ENCODE measurements at regions not wholly inside any gene's neighbourhood (a gene's known extent, or its start where the extent isn't known, plus 50 kb on each side); places are given as distances from the start of the nearest gene placed in this dataset.
"Not testable (repeated sequence)": the region's sequence is repeated elsewhere in the genome, so short reads cannot be mapped to it uniquely, and the experiment has no call there.

DNA sequence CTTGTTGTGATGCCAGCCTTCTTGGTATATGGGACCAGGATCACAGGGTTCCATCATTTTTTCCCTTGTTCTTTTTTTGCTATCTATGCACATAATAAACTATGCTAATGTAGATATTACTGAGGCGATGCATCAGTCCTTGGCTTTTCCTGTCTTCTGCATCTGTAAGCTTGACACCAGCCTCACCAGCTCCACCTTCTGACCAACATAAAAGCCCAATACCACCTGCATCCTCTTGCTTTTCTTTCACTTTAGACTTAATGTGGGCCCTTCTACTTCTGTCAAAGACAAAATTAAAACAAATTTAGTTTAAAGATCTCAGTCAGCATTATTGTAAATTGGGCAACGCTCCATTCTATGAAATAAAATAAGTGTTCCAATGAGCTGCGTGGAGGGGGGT, 1718.8 kb upstream of the PCDH10 start:
- Mint-ChIP-seq H3K9me3 (peaks cover 15% of the 10 kb centered on the region), H3K27ac (no peak overlapping the region), H3K27me3 (ENCODE audit: insufficient read depth) (no peaks in the 10 kb centered on the region), H3K36me3 (ENCODE audit: low read depth) (no peaks in the 10 kb centered on the region), H3K4me1 (ENCODE audit: low read depth) (no peaks in the 10 kb centered on the region), H3K4me3 (no peak overlapping the region)
- DNase-seq (ENCODE audit: low spot score) = no peak
- intact Hi-C loops (cut with micrococcal nuclease) = no loop called here

DNA sequence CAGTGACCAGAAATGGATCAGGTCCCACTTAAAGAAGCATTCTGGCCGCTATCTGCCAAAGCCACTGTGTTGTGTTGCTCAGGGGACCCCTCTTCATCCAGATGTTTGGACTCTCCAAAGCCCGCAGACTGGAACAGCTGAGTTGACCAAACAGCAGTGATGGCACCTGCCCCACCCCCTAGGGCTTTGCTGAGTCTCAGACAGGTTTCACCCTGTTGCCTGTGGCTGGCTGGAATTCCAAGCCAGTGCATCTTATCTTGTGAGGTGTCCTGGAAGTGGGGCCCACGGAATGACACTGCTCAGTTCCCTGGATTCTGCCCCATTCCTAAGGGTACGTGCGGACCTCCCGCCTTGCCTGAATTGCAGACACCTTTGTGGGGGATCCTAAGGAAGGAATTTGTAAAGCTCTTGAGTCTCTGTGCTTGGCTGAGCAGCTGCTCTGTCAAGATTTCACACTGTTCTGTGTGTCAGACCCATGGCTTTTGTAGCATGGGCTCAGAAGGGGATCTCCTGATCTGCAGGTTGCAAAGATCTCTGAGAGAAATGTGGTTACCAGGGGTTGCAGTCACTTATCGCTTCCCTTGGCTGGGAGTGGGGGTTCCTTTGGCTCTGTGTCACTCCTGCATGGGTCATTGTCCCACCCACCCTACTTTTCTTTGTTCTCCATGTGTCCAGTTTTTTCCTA, 1707.9 kb upstream of the PCDH10 start:
- intact Hi-C loops (cut with micrococcal nuclease) = no loop called here
- H3K27ac Mint-ChIP-seq = no peak overlapping the region
- no peaks in the 10 kb centered on the region for H3K36me3 Mint-ChIP-seq (ENCODE audit: low read depth)
- no peaks in the 10 kb centered on the region for H3K4me1 Mint-ChIP-seq (ENCODE audit: low read depth)
- no peak for DNase-seq (ENCODE audit: low spot score)
- peaks cover 7% of the 10 kb centered on the region for H3K9me3 Mint-ChIP-seq
- no peaks in the 10 kb centered on the region for H3K27me3 Mint-ChIP-seq (ENCODE audit: insufficient read depth)
- H3K4me3 Mint-ChIP-seq = no peak overlapping the region

DNA sequence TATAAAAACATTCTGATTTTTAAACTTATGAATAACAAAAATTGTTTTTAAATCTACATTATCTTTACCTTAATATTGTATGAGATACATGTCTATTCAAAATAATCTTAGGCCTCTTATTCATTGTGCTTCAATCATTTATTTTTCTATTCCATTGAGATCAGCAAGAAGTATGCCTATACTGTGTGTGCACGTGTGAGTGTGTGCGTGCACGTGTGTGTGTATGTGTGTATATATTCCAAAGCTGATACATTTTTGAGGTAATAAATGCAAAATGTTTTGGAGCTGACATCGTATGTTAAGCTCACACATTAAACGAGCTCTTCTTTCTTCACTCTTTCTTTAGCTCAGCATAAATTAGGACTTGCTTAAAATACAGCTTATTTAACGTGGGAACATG, 1701.2 kb upstream of the PCDH10 start:
- H3K36me3 Mint-ChIP-seq (ENCODE audit: low read depth) = no peaks in the 10 kb centered on the region
- no peaks in the 10 kb centered on the region for H3K27me3 Mint-ChIP-seq (ENCODE audit: insufficient read depth)
- intact Hi-C loops (cut with micrococcal nuclease) = no loop called here
- H3K9me3 Mint-ChIP-seq = no peaks in the 10 kb centered on the region
- H3K4me1 Mint-ChIP-seq (ENCODE audit: low read depth) = no peaks in the 10 kb centered on the region
- no peak overlapping the region for H3K27ac Mint-ChIP-seq
- no peak overlapping the region for H3K4me3 Mint-ChIP-seq
- DNase-seq (ENCODE audit: low spot score) = no peak

DNA sequence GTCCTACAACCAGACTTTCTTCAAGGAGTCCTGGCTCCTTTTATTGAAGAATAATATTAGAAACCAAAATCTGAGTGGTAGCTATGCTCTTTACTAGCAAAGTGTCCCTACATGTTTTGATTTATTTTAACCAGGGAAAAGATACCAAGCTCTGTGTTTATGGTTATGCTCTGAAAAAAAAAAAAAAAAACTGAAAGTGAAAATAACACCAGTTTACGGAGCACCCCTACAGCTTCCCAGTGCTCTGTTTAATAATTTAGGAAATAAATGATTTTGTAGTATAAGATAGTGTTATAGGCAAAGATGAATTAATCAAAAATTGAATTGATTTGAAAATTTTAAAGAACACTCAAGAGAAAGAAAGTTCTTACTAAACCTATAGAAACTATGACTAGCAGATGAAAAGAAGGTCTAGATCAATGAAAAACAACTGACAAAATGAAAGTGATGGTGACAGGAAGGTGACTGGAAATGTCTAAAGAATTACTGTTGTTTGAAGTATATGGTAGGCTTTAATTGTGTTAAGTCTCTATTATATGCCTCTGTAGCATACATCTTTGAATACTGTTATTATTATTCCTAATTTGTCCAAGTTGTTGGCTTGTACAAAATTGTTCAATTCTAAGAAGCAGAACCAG, 1698.4 kb upstream of the PCDH10 start:
- intact Hi-C loops (cut with micrococcal nuclease) = no loop called here
- no peak overlapping the region for H3K4me3 Mint-ChIP-seq
- H3K4me1 Mint-ChIP-seq (ENCODE audit: low read depth) = no peaks in the 10 kb centered on the region
- H3K27me3 Mint-ChIP-seq (ENCODE audit: insufficient read depth) = no peaks in the 10 kb centered on the region
- no peak for DNase-seq (ENCODE audit: low spot score)
- H3K36me3 Mint-ChIP-seq (ENCODE audit: low read depth) = no peaks in the 10 kb centered on the region
- no peak overlapping the region for H3K27ac Mint-ChIP-seq
- H3K9me3 Mint-ChIP-seq = peaks cover 5% of the 10 kb centered on the region

DNA sequence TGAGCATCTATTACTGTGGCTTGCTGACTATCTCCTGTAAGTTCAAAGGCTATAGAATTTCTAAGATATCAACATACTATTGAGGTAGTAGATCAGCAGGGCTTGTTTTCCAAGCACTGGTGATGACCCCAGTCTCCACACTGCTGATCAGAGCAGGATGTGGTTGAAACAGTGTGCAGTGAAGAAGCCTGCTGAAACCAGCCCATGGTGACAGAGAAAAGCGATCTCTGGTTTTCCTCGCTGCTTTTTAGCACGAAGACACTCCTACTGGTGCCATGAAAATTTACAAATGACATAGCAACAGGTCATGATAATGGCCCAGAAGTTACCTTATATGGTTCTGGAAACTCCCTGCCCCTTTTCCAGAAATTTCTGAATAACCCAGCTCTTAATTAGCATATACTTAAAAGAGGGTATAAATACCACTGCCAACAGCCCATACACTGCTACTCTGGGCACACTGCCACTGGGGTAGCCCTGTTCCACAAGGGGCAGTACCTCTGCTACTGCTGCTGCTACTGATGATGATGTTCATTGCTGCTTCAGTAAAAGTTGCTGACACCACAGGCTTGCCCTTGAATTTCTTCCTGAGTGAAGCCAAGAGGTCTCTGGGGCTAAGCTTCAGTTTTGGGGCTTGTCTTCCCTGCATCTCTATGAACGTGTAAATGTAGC, 1689.5 kb upstream of the PCDH10 start:
- Mint-ChIP-seq H3K4me1 (ENCODE audit: low read depth) (no peaks in the 10 kb centered on the region), H3K27ac (no peak overlapping the region), H3K36me3 (ENCODE audit: low read depth) (no peaks in the 10 kb centered on the region), H3K4me3 (no peak overlapping the region), H3K9me3 (peaks cover 12% of the 10 kb centered on the region), H3K27me3 (ENCODE audit: insufficient read depth) (no peaks in the 10 kb centered on the region)
- DNase-seq (ENCODE audit: low spot score) = no peak
- intact Hi-C loops (cut with micrococcal nuclease) = no loop called here

DNA sequence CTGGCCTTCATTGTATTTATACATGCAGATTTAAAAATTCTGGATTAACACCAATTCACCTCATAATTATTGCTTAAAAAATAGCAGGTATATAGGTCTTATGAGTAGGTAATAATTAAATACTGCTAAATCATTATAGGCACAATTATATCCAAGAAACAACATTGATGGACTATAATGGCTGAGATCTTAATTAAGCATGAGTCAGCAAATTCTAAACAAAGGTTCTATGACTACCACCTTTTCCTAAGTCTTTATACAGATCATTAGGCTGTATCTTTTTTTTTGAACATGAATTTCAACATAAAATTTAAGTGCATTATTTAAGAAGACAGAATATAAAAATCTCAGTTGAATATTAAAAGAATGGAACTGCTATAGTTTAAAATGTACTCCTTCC, 1678.7 kb upstream of the PCDH10 start:
- Mint-ChIP-seq H3K27ac (no peak overlapping the region), H3K9me3 (peaks cover 3% of the 10 kb centered on the region), H3K36me3 (ENCODE audit: low read depth) (no peaks in the 10 kb centered on the region), H3K27me3 (ENCODE audit: insufficient read depth) (no peaks in the 10 kb centered on the region), H3K4me3 (no peak overlapping the region), H3K4me1 (ENCODE audit: low read depth) (no peaks in the 10 kb centered on the region)
- intact Hi-C loops (cut with micrococcal nuclease) = no loop called here
- no peak for DNase-seq (ENCODE audit: low spot score)

DNA sequence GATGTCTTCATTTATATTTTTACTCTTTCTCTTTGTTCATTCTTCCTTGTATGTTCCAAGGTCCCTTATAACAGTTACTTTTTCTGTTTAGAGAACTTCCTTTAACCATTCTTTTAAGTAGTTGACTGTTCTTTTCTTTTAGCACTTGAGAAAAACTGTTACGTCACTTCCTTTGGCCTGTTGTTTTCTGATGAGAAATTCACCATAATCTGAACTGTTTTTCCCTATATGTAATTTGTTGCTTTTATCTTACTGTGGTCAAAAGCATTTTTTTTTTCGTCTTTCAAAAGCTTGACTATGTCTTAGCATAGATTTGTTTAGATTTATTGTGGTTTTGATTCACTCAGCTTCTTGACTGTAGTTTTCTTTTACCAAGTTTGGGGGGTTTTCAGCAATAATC, 1660.3 kb upstream of the PCDH10 start:
- H3K36me3 Mint-ChIP-seq (ENCODE audit: low read depth) = no peaks in the 10 kb centered on the region
- DNase-seq (ENCODE audit: low spot score) = no peak
- H3K27me3 Mint-ChIP-seq (ENCODE audit: insufficient read depth) = no peaks in the 10 kb centered on the region
- no peaks in the 10 kb centered on the region for H3K4me1 Mint-ChIP-seq (ENCODE audit: low read depth)
- no peaks in the 10 kb centered on the region for H3K9me3 Mint-ChIP-seq
- H3K27ac Mint-ChIP-seq = no peak overlapping the region
- intact Hi-C loops (cut with micrococcal nuclease) = no loop called here
- no peak overlapping the region for H3K4me3 Mint-ChIP-seq

DNA sequence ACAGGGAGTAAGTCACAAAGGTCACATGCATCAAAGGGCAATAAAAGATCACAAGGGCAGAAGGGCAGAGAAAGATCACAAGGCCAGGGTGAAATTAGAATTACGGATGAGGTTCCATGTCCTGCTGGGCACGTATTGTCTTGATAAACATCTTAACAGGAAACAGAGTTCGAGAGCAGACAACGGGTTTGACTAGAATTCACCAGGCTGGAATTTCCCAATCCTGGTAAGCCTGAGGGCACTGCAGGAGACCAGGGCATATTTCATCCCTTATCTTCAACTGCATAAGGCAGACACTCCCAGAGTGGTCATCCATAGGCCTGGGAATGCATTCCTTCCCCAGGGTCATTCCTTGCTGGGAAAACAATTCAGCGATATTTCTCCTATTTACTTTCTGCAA, 1652.9 kb upstream of the PCDH10 start:
- H3K4me1 Mint-ChIP-seq (ENCODE audit: low read depth); H3K9me3 Mint-ChIP-seq; H3K36me3 Mint-ChIP-seq (ENCODE audit: low read depth); H3K4me3 Mint-ChIP-seq; intact Hi-C loops (cut with micrococcal nuclease); DNase-seq (ENCODE audit: low spot score); H3K27me3 Mint-ChIP-seq (ENCODE audit: insufficient read depth); H3K27ac Mint-ChIP-seq: not testable (repeated sequence)

DNA sequence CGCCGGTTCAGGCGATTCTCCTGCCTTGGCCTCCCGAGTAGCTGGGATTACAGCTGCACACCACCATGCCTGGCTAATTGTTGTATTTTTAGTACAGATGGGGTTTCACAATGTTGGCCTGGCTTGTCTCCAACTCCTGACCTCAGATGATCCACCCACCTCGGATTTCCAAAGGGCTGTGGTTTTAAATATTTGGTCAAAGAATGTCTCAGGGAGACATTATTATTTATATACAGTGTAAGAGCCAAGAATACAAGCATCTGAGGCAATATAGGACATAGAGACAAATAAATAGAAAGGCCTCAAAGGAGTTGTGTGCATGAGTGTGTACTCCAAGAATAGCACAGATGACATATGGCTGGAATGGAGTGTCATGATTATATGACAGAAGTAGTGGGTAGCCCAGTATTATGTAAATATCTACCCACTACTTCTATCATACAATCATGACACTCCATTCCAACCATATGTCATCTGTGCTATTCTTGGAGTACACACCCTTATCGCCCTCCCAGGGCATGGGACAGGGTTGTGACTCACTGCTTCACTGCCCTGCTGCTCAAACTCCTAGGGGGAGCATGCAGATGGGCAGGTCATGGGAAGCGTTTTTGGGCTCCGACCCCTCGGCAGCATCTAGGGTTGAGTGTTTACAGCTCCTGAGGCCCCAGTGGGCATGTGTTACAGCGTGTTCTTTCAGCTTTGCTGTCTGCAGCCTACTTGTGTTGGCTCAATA, 1649.8 kb upstream of the PCDH10 start:
- intact Hi-C loops (cut with micrococcal nuclease) = no loop called here
- H3K27me3 Mint-ChIP-seq (ENCODE audit: insufficient read depth) = no peaks in the 10 kb centered on the region
- H3K27ac Mint-ChIP-seq = no peak overlapping the region
- no peaks in the 10 kb centered on the region for H3K4me1 Mint-ChIP-seq (ENCODE audit: low read depth)
- no peak overlapping the region for H3K4me3 Mint-ChIP-seq
- no peaks in the 10 kb centered on the region for H3K9me3 Mint-ChIP-seq
- H3K36me3 Mint-ChIP-seq (ENCODE audit: low read depth) = no peaks in the 10 kb centered on the region
- DNase-seq (ENCODE audit: low spot score) = no peak

DNA sequence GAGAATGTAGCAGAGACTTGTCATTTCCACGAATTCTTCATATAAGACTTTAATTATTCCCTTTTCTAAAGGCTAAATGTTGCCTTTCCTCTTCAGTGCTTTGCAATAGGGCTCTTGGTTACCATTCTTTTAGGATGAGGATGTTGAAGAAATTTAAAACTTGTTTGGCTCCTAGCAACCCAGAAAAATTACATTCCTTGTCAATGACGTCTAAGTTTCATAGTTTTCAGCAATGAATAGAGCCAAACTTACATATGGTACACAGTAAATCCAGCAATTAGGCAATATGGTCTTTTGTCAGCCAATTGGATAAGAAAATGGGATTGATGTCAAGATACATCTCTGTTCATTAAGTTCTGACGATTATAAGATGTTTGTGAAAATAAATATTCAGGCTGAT, 1639.6 kb upstream of the PCDH10 start:
- no peaks in the 10 kb centered on the region for H3K9me3 Mint-ChIP-seq
- no peaks in the 10 kb centered on the region for H3K27me3 Mint-ChIP-seq (ENCODE audit: insufficient read depth)
- H3K4me1 Mint-ChIP-seq (ENCODE audit: low read depth) = no peaks in the 10 kb centered on the region
- no peak for DNase-seq (ENCODE audit: low spot score)
- no peaks in the 10 kb centered on the region for H3K36me3 Mint-ChIP-seq (ENCODE audit: low read depth)
- intact Hi-C loops (cut with micrococcal nuclease) = no loop called here
- no peak overlapping the region for H3K4me3 Mint-ChIP-seq
- no peak overlapping the region for H3K27ac Mint-ChIP-seq

DNA sequence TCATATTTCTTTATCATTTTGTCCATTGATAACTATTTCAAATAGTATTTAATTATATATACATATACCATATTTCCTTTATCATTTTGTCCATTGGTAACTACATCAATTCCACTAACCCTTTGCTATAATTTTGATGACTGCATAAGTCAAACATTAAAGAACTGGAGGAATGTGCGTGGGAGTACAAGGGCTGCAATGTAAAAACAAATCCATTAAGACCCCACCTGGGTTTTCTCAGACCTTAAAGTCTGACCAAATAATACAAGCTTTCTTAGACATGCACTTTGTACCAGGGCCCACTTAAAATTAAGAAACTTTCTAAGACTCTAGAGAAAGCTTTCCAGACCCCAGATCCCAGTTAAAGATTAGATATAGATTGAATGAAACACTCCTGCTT, 1622.4 kb upstream of the PCDH10 start:
- Mint-ChIP-seq H3K4me3 (no peak overlapping the region), H3K4me1 (ENCODE audit: low read depth) (no peaks in the 10 kb centered on the region), H3K36me3 (ENCODE audit: low read depth) (no peaks in the 10 kb centered on the region), H3K27me3 (ENCODE audit: insufficient read depth) (no peaks in the 10 kb centered on the region), H3K9me3 (no peaks in the 10 kb centered on the region), H3K27ac (no peak overlapping the region)
- DNase-seq (ENCODE audit: low spot score) = no peak
- intact Hi-C loops (cut with micrococcal nuclease) = no loop called here

DNA sequence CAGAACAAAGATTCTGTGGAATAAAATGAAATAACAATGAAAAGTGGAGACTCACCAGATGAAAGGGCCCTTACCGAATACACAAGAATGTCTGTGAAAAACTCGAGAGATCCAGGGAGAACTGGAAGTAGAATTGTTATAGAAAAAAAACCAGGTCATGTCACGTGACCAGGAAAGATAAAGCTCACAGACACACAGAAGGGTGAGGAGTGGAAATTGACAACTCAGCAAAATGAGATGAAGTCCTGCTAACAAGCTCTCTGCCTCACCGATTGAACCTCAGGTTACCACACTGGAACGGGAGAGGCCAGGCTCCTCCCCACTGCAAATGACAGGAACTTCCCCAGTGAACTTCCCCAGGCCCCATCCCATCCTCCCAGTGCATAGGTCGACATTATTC, 1618.0 kb upstream of the PCDH10 start:
- Mint-ChIP-seq H3K27ac (no peak overlapping the region), H3K9me3 (no peaks in the 10 kb centered on the region), H3K27me3 (ENCODE audit: insufficient read depth) (no peaks in the 10 kb centered on the region), H3K4me3 (no peak overlapping the region), H3K4me1 (ENCODE audit: low read depth) (no peaks in the 10 kb centered on the region), H3K36me3 (ENCODE audit: low read depth) (no peaks in the 10 kb centered on the region)
- no peak for DNase-seq (ENCODE audit: low spot score)
- intact Hi-C loops (cut with micrococcal nuclease) = no loop called here

DNA sequence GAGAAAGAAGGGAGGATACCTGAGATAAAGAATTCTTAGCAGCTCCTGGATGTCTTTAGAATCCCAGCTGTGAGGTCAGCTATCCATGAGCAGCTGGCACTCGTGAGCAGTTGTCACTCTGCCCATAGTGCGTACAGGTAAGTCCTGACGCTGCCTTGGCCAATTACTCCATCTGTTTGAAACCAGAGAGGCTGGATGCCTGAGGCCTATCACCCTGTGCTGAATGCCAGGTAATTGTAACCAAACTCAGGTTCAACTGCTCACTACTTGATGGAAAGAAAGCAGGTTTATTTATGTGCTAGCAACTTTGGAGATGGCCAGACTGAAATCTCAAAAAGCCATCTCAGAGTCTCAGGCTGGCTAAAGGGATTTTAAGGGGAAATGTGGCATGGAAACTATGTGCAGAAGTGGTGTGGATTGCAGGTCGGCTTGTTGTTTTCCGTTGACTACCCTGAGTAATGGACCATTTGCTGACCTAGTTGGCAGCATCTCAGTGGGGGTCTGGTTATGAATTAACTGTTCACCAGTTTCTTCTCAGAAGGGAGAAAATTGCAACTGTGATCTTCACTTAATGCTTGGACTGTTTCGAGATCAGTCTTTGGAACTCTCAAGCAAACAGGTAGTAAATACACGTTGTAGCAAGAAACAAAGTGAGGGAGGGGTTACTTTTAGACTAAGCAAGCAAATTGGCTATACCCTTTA, 1614.0 kb upstream of the PCDH10 start:
- H3K36me3 Mint-ChIP-seq (ENCODE audit: low read depth) = no peaks in the 10 kb centered on the region
- H3K27ac Mint-ChIP-seq = no peak overlapping the region
- H3K4me1 Mint-ChIP-seq (ENCODE audit: low read depth) = no peaks in the 10 kb centered on the region
- H3K4me3 Mint-ChIP-seq = no peak overlapping the region
- H3K9me3 Mint-ChIP-seq = no peaks in the 10 kb centered on the region
- intact Hi-C loops (cut with micrococcal nuclease) = no loop called here
- H3K27me3 Mint-ChIP-seq (ENCODE audit: insufficient read depth) = no peaks in the 10 kb centered on the region
- no peak for DNase-seq (ENCODE audit: low spot score)

All from activated T-helper 1 cell treated with anti-CD3 and anti-CD28 coated beads, Interleukin-12 subunit alpha, Interleukin-12 subunit beta, Interleukin-2, Interleukin-4 antibody, amounts not matched to agents 30 ng/mL and 10 ng/mL and 1 ng/mL, durations not matched to agents 14 hours and 24 hours and 36 hours (primary cell).